Gastroesophageal sphincter (tissue), 4 donors: ENCODE measurements at regions not wholly inside any gene's neighbourhood (a gene's known extent, or its start where the extent isn't known, plus 50 kb on each side); places are given as distances from the start of the nearest gene placed in this dataset.

Experiments
- ATAC-seq: fragments of 150-250 bp; one replicate; pipeline ENCODE4 v1.9.1; 2016; ENCODE audit warnings: mild to moderate bottlenecking, moderate library complexity
- H3K27ac ChIP-seq, 4 donors: fragments of 200-600 bp; sonication (generic) in 3 of 4; 1 replicate in 3 of 4; 2 replicates in 1 of 4; pipeline ENCODE4 v1.5.1; 2016 to 2019
- H3K27me3 ChIP-seq: fragments of 200-600 bp; sonication (generic); one replicate; pipeline ENCODE4 v1.5.1; 2019
- H3K36me3 ChIP-seq, 2 donors: fragments of 200-600 bp; sonication (generic); one replicate each; pipeline ENCODE4 v1.5.1; 2019; ENCODE audit warnings: control low read depth in 1 of 2
- H3K4me1 ChIP-seq, 3 donors: fragments of 200-600 bp; sonication (generic); 1 replicate in 2 of 3; 2 replicates in 1 of 3; pipeline ENCODE4 v1.5.1; 2016 to 2019; ENCODE audit warnings: control low read depth in 2 of 3
- H3K4me3 ChIP-seq, 2 donors: fragments of 200-600 bp; sonication (generic); one replicate each; pipeline ENCODE4 v1.5.1; 2019; ENCODE audit warnings: mild to moderate bottlenecking in 1 of 2, moderate library complexity in 1 of 2
- H3K9me3 ChIP-seq, 3 donors: fragments of 200-600 bp; sonication (generic); one replicate each; pipeline ENCODE4 v1.5.1; 2017 to 2019; ENCODE audit warnings: control low read depth in 2 of 3
- EP300 ChIP-seq: sonication (generic); formaldehyde crosslinking; IDR thresholded peaks from one replicate; pipeline ENCODE4 v1.6.1; 2017; ENCODE audit warnings: antibody characterized with exemption, mild to moderate bottlenecking
- POLR2A ChIP-seq, 2 donors: fragments of 450-650 bp; IDR thresholded peaks; one replicate each; pipeline ENCODE4 v1.6.1; 2017; ENCODE audit warnings: antibody characterized with exemption in 2 of 2, mild to moderate bottlenecking in 2 of 2, moderate library complexity in 1 of 2
- POLR2AphosphoS5 ChIP-seq: sonication (generic); formaldehyde crosslinking; IDR thresholded peaks from one replicate; pipeline ENCODE4 v1.6.1; 2017; ENCODE audit warnings: antibody characterized with exemption
- WGBS, 2 donors: methylation state at CpG; one replicate each; pipeline ENCODE4 v1.1.5; 2018; ENCODE audit warnings: low coverage in 1 of 2; 5-methylcytosine and 5-hydroxymethylcytosine counted together
- TF ChIP-seq, protein P1 (sequence below), 4 experiments: fragments of 200-600 bp in 2 of 4; fragments of 450-650 bp in 2 of 4; sonication (generic) in 1 of 4; IDR thresholded peaks; one replicate each; pipeline ENCODE4 v1.5.1; 2017 to 2019; ENCODE audit warnings: antibody characterized with exemption in 4 of 4, mild to moderate bottlenecking in 2 of 4, moderate library complexity in 2 of 4

GRCh38 chr13:55500694-55501093 lies 1640.0 kb upstream of the PRR20A start:
- Histone ChIP-seq H3K4me1 (no peaks in the 10 kb centered on the region), H3K4me3 (no peak overlapping the region), H3K36me3 (no peaks in the 10 kb centered on the region), H3K9me3 (peaks cover 0 to 5% (median 0%) of the 10 kb centered on the region in 3 donors), H3K27ac (no peak overlapping the region), H3K27me3 (no peaks in the 10 kb centered on the region)
- WGBS, 2 donors, result 86 to 100% methylated on average over 2 of the region's 2 CpGs
- TF ChIP-seq POLR2A (IDR thresholded peaks at IDR 0.05) (no peak), POLR2AphosphoS5 (no peak), EP300 (no peak)
- TF ChIP-seq, protein P1, sequence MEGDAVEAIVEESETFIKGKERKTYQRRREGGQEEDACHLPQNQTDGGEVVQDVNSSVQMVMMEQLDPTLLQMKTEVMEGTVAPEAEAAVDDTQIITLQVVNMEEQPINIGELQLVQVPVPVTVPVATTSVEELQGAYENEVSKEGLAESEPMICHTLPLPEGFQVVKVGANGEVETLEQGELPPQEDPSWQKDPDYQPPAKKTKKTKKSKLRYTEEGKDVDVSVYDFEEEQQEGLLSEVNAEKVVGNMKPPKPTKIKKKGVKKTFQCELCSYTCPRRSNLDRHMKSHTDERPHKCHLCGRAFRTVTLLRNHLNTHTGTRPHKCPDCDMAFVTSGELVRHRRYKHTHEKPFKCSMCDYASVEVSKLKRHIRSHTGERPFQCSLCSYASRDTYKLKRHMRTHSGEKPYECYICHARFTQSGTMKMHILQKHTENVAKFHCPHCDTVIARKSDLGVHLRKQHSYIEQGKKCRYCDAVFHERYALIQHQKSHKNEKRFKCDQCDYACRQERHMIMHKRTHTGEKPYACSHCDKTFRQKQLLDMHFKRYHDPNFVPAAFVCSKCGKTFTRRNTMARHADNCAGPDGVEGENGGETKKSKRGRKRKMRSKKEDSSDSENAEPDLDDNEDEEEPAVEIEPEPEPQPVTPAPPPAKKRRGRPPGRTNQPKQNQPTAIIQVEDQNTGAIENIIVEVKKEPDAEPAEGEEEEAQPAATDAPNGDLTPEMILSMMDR (IDR thresholded peaks at IDR 0.05), result no peak
- no peak for ATAC-seq

DNA sequence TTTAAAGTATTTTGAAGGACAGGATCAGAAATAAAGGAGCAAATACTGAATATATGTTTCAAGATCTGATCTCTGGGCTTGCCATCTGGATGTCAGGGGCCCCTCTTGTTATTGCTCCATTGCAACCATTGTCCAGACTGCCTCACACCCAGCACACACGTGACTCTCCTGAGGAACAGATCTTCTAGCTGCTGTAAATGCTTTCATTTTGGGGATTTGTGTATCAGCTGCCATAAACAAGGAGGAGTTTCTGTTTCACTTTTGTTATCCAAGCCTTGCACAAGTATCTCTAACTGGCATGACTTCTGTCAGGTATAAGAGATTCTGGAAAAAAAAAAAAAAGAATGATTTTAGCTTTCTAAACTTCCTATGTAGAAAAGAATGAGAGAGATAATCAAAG lies 1624.1 kb upstream of the PRR20A start:
- H3K36me3 ChIP-seq, result no peaks in the 10 kb centered on the region
- no peaks in the 10 kb centered on the region for H3K4me1 ChIP-seq
- H3K9me3 ChIP-seq, result no peaks in the 10 kb centered on the region
- H3K27me3 ChIP-seq, result no peaks in the 10 kb centered on the region
- TF ChIP-seq, protein P1 (IDR thresholded peaks at IDR 0.05), result no peak
- TF ChIP-seq EP300 (no peak), POLR2A (IDR thresholded peaks at IDR 0.05) (no peak), POLR2AphosphoS5 (no peak)
- no peak overlapping the region for H3K27ac ChIP-seq
- 27 to 50% methylated on average over 1 of the region's 1 CpG for WGBS, 2 donors
- no peak for ATAC-seq
- no peak overlapping the region for H3K4me3 ChIP-seq

GRCh38 chr13:55517312-55517711 lies 1623.4 kb upstream of the PRR20A start:
- no peak for ATAC-seq
- no peaks in the 10 kb centered on the region for H3K27me3 ChIP-seq
- H3K4me3 ChIP-seq, result no peak overlapping the region
- H3K4me1 ChIP-seq, result no peaks in the 10 kb centered on the region
- no peaks in the 10 kb centered on the region for H3K9me3 ChIP-seq
- 57 to 83% methylated on average over 1 of the region's 1 CpG for WGBS, 2 donors
- no peaks in the 10 kb centered on the region for H3K36me3 ChIP-seq
- H3K27ac ChIP-seq, result no peak overlapping the region
- no peak for TF ChIP-seq EP300
- TF ChIP-seq POLR2A (IDR thresholded peaks at IDR 0.05), result no peak
- TF ChIP-seq, protein P1 (IDR thresholded peaks at IDR 0.05), result no peak
- TF ChIP-seq POLR2AphosphoS5, result no peak

- 64 to 80% methylated on average over 1 of the region's 1 CpG for WGBS, 2 donors
Measured at GRCh38 chr13:55528434-55528833, 1612.3 kb upstream of the PRR20A start.

DNA sequence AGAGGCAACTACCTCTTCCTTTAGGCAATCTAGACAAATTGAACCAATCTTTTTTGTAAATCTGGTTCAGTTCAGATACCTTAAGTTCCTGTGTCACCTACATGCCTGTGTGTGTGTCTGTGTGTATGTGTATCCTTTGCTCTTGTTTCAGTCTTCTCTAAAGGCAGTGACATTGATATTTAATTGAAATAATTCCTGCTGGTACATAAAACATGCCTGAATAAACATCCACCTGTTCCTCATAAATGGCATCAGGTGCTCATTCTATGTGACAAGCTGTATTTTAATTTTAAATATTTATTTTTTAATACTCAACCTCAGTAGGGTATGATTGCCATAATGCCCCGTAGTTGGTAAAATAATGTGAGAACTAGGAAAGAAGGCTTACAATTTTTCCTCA lies 1606.4 kb upstream of the PRR20A start:
- 84 to 85% methylated on average over 1 of the region's 1 CpG for WGBS, 2 donors
- H3K27ac ChIP-seq, result no peak overlapping the region
- no peaks in the 10 kb centered on the region for H3K27me3 ChIP-seq
- no peak overlapping the region for H3K4me3 ChIP-seq
- no peak for ATAC-seq
- peaks cover 0 to 7% (median 0%) of the 10 kb centered on the region in 3 donors for H3K9me3 ChIP-seq
- TF ChIP-seq, protein P1 (IDR thresholded peaks at IDR 0.05), result no peak
- TF ChIP-seq POLR2A (IDR thresholded peaks at IDR 0.05), result no peak
- no peak for TF ChIP-seq POLR2AphosphoS5
- no peak for TF ChIP-seq EP300
- H3K36me3 ChIP-seq, result no peaks in the 10 kb centered on the region
- no peaks in the 10 kb centered on the region for H3K4me1 ChIP-seq

More at GRCh38 chr13:55528434-55528833, 1612.3 kb upstream of the PRR20A start:
- Histone ChIP-seq H3K27me3 (no peaks in the 10 kb centered on the region), H3K4me3 (no peak overlapping the region), H3K9me3 (no peaks in the 10 kb centered on the region), H3K36me3 (no peaks in the 10 kb centered on the region), H3K4me1 (no peaks in the 10 kb centered on the region), H3K27ac (no peak overlapping the region)
- ATAC-seq, result no peak
- TF ChIP-seq, protein P1 (IDR thresholded peaks at IDR 0.05), result no peak
- TF ChIP-seq EP300 (no peak), POLR2A (IDR thresholded peaks at IDR 0.05) (no peak), POLR2AphosphoS5 (no peak)
